K562 (cell line): ENCODE measurements at regions not wholly inside any gene's neighbourhood (a gene's known extent, or its start where the extent isn't known, plus 50 kb on each side); places are given as distances from the start of the nearest gene placed in this dataset.

Experiments
- ATAC-seq: fragments of 200-7000 bp; cut with Tn5 transposase; 3 replicates; pipeline ENCODE4 v1.9.1; 2020; ENCODE audit warnings: moderate library complexity
- BruUV-seq: library from RNA; stranded (reverse); fragments of 400-500 nt; replicated peaks from 2 replicates; lab custom pipeline; 2021; lab: Mats Ljungman, UMichigan
- CTCF ChIA-PET: fragments of 300-600 bp; formaldehyde crosslinking; extraction: SDS; loops from one replicate; lab custom pipeline; 2021; ENCODE audit warnings: low intra/inter-chr PET ratio; lab: Yijun Ruan, JAX
- POLR2A ChIA-PET: fragments of 300-600, 350-650 bp; sonication (Branson Sonifier 250); formaldehyde crosslinking; extraction: SDS; loops from one replicate; lab custom pipeline; 2021; ENCODE audit warnings: antibody characterized with exemption, inconsistent platforms; lab: Yijun Ruan, JAX
- DNase-seq, 4 experiments: peaks; one replicate each; pipeline versions ENCODE4 v3.0.0 to v3.0.0-alpha.2; 2011 to 2018; ENCODE audit warnings: low spot score in 3 of 4, mixed read lengths in 3 of 4; ENCODE audit errors: extremely low read depth in 1 of 4
- FAIRE-seq: peaks from 2 replicates; lab custom pipeline; 2011; peaks lifted over from hg19 to GRCh38; lab: Jason Lieb, UNC
- H2AFZ ChIP-seq: 2 replicates; pipeline ENCODE4 v1.6.0; 2011; ENCODE audit warnings: low read depth, low read length, control low read depth, inconsistent platforms
- H3K27ac ChIP-seq: fragments of 200-600 bp; 3 replicates; pipeline ENCODE4 v1.8.0; 2011; ENCODE audit warnings: low read depth, mild to moderate bottlenecking, control low read depth, inconsistent platforms, low read length, moderate library complexity, mixed read lengths; ENCODE audit errors: extremely low read depth
- H3K27me3 ChIP-seq, 2 experiments: fragments of 300-600 bp in 1 of 2; 2 replicates in 1 of 2; 3 replicates in 1 of 2; pipeline versions ENCODE4 v1.6.0 to v1.8.0; 2011; ENCODE audit warnings: inconsistent platforms in 2 of 2, low read length in 2 of 2, mild to moderate bottlenecking in 1 of 2, mixed read lengths in 1 of 2, moderate library complexity in 1 of 2; ENCODE audit not compliant: control insufficient read depth in 2 of 2, insufficient read depth in 2 of 2
- H3K36me3 ChIP-seq: fragments of 300-600 bp; 3 replicates; pipeline ENCODE4 v1.8.0; 2011; ENCODE audit warnings: mild to moderate bottlenecking, low read length, inconsistent platforms; ENCODE audit not compliant: control insufficient read depth, insufficient read depth
- H3K4me1 ChIP-seq, 2 experiments: fragments of 200-600 bp in 1 of 2; replicated peaks in 1 of 2; 2 replicates in 1 of 2; 3 replicates in 1 of 2; pipeline versions ENCODE4 v1.5.1 to v1.8.0; 2011; ENCODE audit warnings: inconsistent platforms in 2 of 2, low read length in 2 of 2, mild to moderate bottlenecking in 1 of 2, mixed read lengths in 1 of 2, moderate library complexity in 1 of 2; ENCODE audit not compliant: control insufficient read depth in 2 of 2, insufficient read depth in 2 of 2
- H3K4me2 ChIP-seq: 2 replicates; pipeline ENCODE4 v1.6.1; 2011; ENCODE audit warnings: low read length, control low read depth, inconsistent platforms, mixed read lengths; ENCODE audit not compliant: insufficient read depth
- H3K4me3 ChIP-seq: fragments of 200-600 bp; sonication (generic), shearing (Covaris generic); 2 replicates; pipeline ENCODE4 v1.5.1; 2016; ENCODE audit warnings: control low read depth, inconsistent platforms
- H3K79me2 ChIP-seq: fragments of 200-600 bp; 3 replicates; pipeline ENCODE4 v1.8.0; 2011; ENCODE audit warnings: low read length, inconsistent platforms; ENCODE audit not compliant: control insufficient read depth, insufficient read depth
- H3K9ac ChIP-seq, 2 experiments: 2 replicates each; pipeline versions ENCODE4 v1.6.0 to v1.6.1; 2011; ENCODE audit warnings: low read depth in 2 of 2, low read length in 2 of 2, control low read depth in 1 of 2, inconsistent platforms in 1 of 2, mild to moderate bottlenecking in 1 of 2, mixed read lengths in 1 of 2; ENCODE audit not compliant: insufficient read depth in 1 of 2
- H3K9me1 ChIP-seq: one replicate; pipeline ENCODE4 v1.6.0; 2011; ENCODE audit warnings: inconsistent platforms, mild to moderate bottlenecking, low read length, moderate library complexity; ENCODE audit not compliant: control insufficient read depth, insufficient read depth
- H3K9me3 ChIP-seq: replicated peaks from 2 replicates; pipeline ENCODE4 v1.5.1; 2011; ENCODE audit warnings: low read depth, low read length, inconsistent platforms; ENCODE audit not compliant: control insufficient read depth, insufficient read depth
- H4K20me1 ChIP-seq: replicated peaks from 2 replicates; pipeline ENCODE4 v1.6.1; 2011; ENCODE audit warnings: low read length, inconsistent platforms, mixed read lengths; ENCODE audit not compliant: control insufficient read depth, insufficient read depth
- ETV6 ChIP-seq, 3 experiments: fragments of 150-350 bp in 1 of 3; sonication (generic) in 1 of 3; formaldehyde crosslinking in 1 of 3; IDR thresholded peaks; 2 replicates each; pipeline versions ENCODE4 v1.6.1 to v1.8.0; 2014 to 2022; ENCODE audit warnings: borderline replicate concordance in 2 of 3, low read depth in 2 of 3, antibody characterized with exemption in 1 of 3, low read length in 1 of 3, mild to moderate bottlenecking in 1 of 3, missing genetic modification reagents in 1 of 3
- PYGO2 ChIP-seq: fragments of 450-650 bp; IDR thresholded peaks from 2 replicates; pipeline ENCODE4 v1.6.1; 2016; ENCODE audit warnings: mild to moderate bottlenecking, missing genetic modification characterization, moderate library complexity, missing compliant biosample characterization
- SPI1 ChIP-seq: IDR thresholded peaks from 2 replicates; pipeline ENCODE4 v1.6.1; 2011; ENCODE audit warnings: low read depth, low read length, control low read depth, borderline replicate concordance
- ZBTB40 ChIP-seq, 2 experiments: fragments of 450-650 bp in 1 of 2; sonication (generic) in 1 of 2; formaldehyde crosslinking in 1 of 2; IDR thresholded peaks; 2 replicates each; pipeline versions ENCODE4 v1.7.1 to v1.9.0; 2016 to 2022; ENCODE audit warnings: inconsistent platforms in 1 of 2, mild to moderate bottlenecking in 1 of 2, missing genetic modification reagents in 1 of 2
- WGBS: fragments of 100-300 bp; shearing (Covaris generic); methylation state at CpG from one replicate; pipeline ENCODE4 v1.1.6; 2016; ENCODE audit warnings: low coverage, mixed read lengths; ENCODE audit not compliant: insufficient coverage; ENCODE audit errors: missing lambda C conversion rate; 5-methylcytosine and 5-hydroxymethylcytosine counted together
- in situ Hi-C: fragments of 300-500 bp; cut with MboI; formaldehyde crosslinking; loops from 4 replicates; pipeline ENCODE4 v1.15.0; 2018; ENCODE audit warnings: inconsistent platforms, mixed read lengths
- intact Hi-C: fragments of 100-400 bp; cut with micrococcal nuclease; formaldehyde crosslinking; loops from 2 replicates; pipeline ENCODE4 v1.14.2; 2022

DNA sequence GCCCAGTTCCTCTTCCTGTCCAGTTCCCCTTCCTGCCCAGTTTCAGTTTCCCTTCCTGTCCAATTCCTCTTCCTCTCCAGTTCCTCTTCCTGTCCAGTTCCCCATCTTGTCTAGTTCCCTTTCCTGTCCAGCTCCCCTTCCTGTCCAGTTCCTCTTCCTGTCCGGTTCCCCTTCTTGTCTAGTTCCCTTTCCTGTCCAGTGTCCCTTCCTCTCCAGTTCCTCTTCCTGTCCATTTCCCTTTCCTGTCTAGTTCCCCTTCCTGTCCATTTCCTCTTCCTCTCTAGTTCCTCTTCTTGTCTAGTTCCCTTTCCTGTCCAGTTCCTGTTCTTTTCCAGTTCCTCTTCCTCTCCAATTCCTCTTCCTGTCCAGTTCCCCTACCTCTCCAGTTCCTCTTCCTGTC lies 68.1 kb upstream of the ADCY1 start:
- intact Hi-C loops, result no loop called here
- Histone ChIP-seq H3K27me3 (no peaks in the 10 kb centered on the region), H3K4me1 (no peaks in the 10 kb centered on the region), H3K9me3 (no peaks in the 10 kb centered on the region)
- TF ChIP-seq ETV6 (IDR thresholded peaks at IDR 0.05; ENCODE audit: borderline replicate concordance in 1 of 2, low read depth in 2 of 2, low read length in 1 of 2), result peak in 1 of 2 experiments; percentile 83; a peak in 2 of 4 replicates
- TF ChIP-seq ETV6 (CRISPR knock-in tag; IDR thresholded peaks at IDR 0.05; ENCODE audit: borderline replicate concordance), result no peak
- TF ChIP-seq SPI1, result peak; percentile 2; the same call in 1 of the 2 replicates
- TF ChIP-seq ZBTB40 (IDR thresholded peaks at IDR 0.05), result peak; percentile 25; the same call in 1 of the 2 replicates
- TF ChIP-seq ZBTB40 (CRISPR knock-in tag; IDR thresholded peaks at IDR 0.05), result no peak
- no peak for TF ChIP-seq PYGO2 (tag)
- TF ChIP-seq, all 486 proteins: peak for 3
- FAIRE-seq, result no peak
- 0% methylated on average over 1 of the region's 1 CpG for WGBS
- ChIA-PET CTCF (no interaction called here), POLR2A (interaction anchor here (1.2 kb wide), 1 partner anchor 14 kb away, joined by 4 read pairs; no protein-coding TSS in a partner anchor)
- no peaks in the 10 kb centered on the region for H3K36me3 ChIP-seq
- no peak for ATAC-seq
- no peak overlapping the region for H3K4me2 ChIP-seq
- no peak overlapping the region for H3K9ac ChIP-seq
- no peaks in the 10 kb centered on the region for H3K79me2 ChIP-seq
- H4K20me1 ChIP-seq, result no peaks in the 10 kb centered on the region
- H2AFZ ChIP-seq, result no peak overlapping the region
- no peak overlapping the region for H3K27ac ChIP-seq
- no peak overlapping the region for H3K4me3 ChIP-seq
- DNase-seq, result no peak
- no TSS peak for BruUV-seq
- in situ Hi-C loops, result no loop called here
- no peaks in the 10 kb centered on the region for H3K9me1 ChIP-seq
